MCF 10A (cell line): ENCODE measurements at regions not wholly inside any gene's neighbourhood (a gene's known extent, or its start where the extent isn't known, plus 50 kb on each side); places are given as distances from the start of the nearest gene placed in this dataset.

ENCODE experiments used
- BruUV-seq: library from RNA; stranded (reverse); fragments of 400-500 nt; replicated peaks from 2 replicates; lab custom pipeline; 2021; lab: Mats Ljungman, UMichigan
- CTCF ChIA-PET: fragments of 300-600 bp; sonication (Branson Sonifier 250); formaldehyde crosslinking; extraction: SDS; loops from one replicate; lab custom pipeline; 2021; ENCODE audit warnings: antibody characterized with exemption, inconsistent platforms; lab: Yijun Ruan, JAX
- POLR2A ChIA-PET: fragments of 300-600, 350-650 bp; sonication (Branson Sonifier 250); formaldehyde crosslinking; extraction: SDS; loops from one replicate; lab custom pipeline; 2020; ENCODE audit warnings: antibody characterized with exemption, inconsistent platforms; lab: Yijun Ruan, JAX
- DNase-seq: peaks from one replicate; pipeline ENCODE4 v3.0.0-alpha.2; 2018; ENCODE audit not compliant: unreplicated experiment
- H3K27ac Mint-ChIP-seq: one replicate; pipeline ENCODE4 v1.8.0; 2022; ENCODE audit warnings: mild to moderate bottlenecking, low read depth, mixed read lengths; ENCODE audit not compliant: unreplicated experiment
- H3K27me3 Mint-ChIP-seq: one replicate; pipeline ENCODE4 v1.8.0; 2022; ENCODE audit warnings: mixed read lengths; ENCODE audit not compliant: insufficient read depth, unreplicated experiment
- H3K36me3 Mint-ChIP-seq: one replicate; pipeline ENCODE4 v1.8.0; 2022; ENCODE audit warnings: mild to moderate bottlenecking, moderate library complexity, mixed read lengths; ENCODE audit not compliant: insufficient read depth, unreplicated experiment
- H3K4me1 Mint-ChIP-seq: one replicate; pipeline ENCODE4 v1.8.0; 2022; ENCODE audit warnings: mixed read lengths; ENCODE audit not compliant: insufficient read depth, unreplicated experiment
- H3K4me3 Mint-ChIP-seq: one replicate; pipeline ENCODE4 v1.8.0; 2022; ENCODE audit warnings: mild to moderate bottlenecking, moderate library complexity, mixed read lengths; ENCODE audit not compliant: unreplicated experiment
- H3K9me3 Mint-ChIP-seq: one replicate; pipeline ENCODE4 v1.8.0; 2022; ENCODE audit warnings: mixed read lengths; ENCODE audit not compliant: unreplicated experiment
- CTCF ChIP-seq: fragments of 200-600 bp; IDR thresholded peaks from one replicate; pipeline ENCODE4 v1.8.0; 2022; ENCODE audit warnings: antibody characterized with exemption, mild to moderate bottlenecking; ENCODE audit not compliant: unreplicated experiment
- intact Hi-C: fragments of 100-400 bp; cut with micrococcal nuclease; formaldehyde crosslinking; loops from 2 replicates; pipeline ENCODE4 v1.14.1; 2022

DNA sequence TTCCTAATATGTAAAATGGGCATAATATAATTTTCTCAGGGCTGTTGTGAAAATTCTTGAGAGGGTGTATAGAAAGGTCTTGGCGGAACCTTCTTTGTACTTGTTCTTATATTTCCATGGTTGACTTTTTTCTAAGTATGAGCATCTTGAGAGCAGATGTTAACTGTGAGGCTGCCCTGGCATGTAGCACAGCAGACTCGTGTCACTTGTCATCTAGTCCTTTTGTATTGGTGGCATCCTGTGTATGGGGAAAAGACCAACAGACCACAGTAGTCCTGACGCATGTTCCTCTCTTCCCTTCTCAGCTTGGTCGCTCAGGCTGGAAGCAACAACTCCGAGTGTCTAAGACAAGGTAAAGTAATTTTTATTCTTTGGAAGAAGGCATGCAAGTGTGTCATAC, 153.8 kb upstream of the ZBED5 start:
- no peak for DNase-seq
- H3K27me3 Mint-ChIP-seq: peaks cover 13% of the 10 kb centered on the region
- TF ChIP-seq CTCF: no peak
- peaks cover 7% of the 10 kb centered on the region for H3K4me1 Mint-ChIP-seq
- intact Hi-C loops: no loop called here
- H3K4me3 Mint-ChIP-seq: no peak overlapping the region
- no peak overlapping the region for H3K27ac Mint-ChIP-seq
- H3K36me3 Mint-ChIP-seq: peaks cover 4% of the 10 kb centered on the region
- CTCF ChIA-PET: interaction anchor here (0.6 to 3.1 kb wide), 4 partner anchors 13 to 1727 kb away, joined by 3 to 12 read pairs (median 6); no protein-coding TSS in a partner anchor
- BruUV-seq: no TSS peak
- no peaks in the 10 kb centered on the region for H3K9me3 Mint-ChIP-seq
- POLR2A ChIA-PET: interaction anchor here (2.1 kb wide), 1 partner anchor 78 kb away, joined by 7 read pairs; no protein-coding TSS in a partner anchor

DNA sequence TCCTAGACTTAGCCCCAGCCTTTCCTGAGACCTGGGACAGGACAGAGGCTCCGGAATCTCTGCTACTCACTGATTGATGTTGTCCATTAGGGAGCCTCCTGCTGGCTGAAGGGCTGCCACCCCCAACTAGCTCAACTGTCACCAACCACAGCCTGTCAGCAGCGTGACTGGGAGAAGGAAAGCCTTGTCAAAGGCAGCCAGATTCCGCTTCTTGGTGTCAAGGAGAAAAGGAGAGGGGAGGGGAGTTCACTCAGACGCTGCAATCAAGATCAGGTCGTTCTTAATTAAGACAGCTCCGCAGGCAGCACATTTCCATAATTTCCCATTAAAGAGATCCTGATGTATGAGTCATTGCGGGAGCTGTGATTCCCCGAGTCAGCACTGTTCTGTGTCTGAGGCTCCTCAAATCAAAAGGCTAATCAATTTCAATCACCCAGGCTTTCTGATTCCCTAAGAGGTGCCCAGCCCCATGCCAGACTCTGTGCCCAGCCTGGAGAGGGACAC, 152.8 kb upstream of the ZBED5 start:
- H3K36me3 Mint-ChIP-seq: no peaks in the 10 kb centered on the region
- no peaks in the 10 kb centered on the region for H3K9me3 Mint-ChIP-seq
- no TSS peak for BruUV-seq
- ChIA-PET POLR2A (interaction anchor here (0.8 to 2.1 kb wide), 2 partner anchors 42 to 77 kb away, joined by 3 to 7 read pairs; no protein-coding TSS in a partner anchor), CTCF (interaction anchor here (0.6 to 3.1 kb wide), 9 partner anchors 9 to 254 kb away, joined by 3 to 12 read pairs (median 4); no protein-coding TSS in a partner anchor)
- intact Hi-C loops: no loop called here
- H3K4me1 Mint-ChIP-seq: peaks cover 7% of the 10 kb centered on the region
- no peak for TF ChIP-seq CTCF
- no peak overlapping the region for H3K4me3 Mint-ChIP-seq
- no peak overlapping the region for H3K27ac Mint-ChIP-seq
- H3K27me3 Mint-ChIP-seq: peaks cover 21% of the 10 kb centered on the region
- DNase-seq: peak; percentile 51

DNA sequence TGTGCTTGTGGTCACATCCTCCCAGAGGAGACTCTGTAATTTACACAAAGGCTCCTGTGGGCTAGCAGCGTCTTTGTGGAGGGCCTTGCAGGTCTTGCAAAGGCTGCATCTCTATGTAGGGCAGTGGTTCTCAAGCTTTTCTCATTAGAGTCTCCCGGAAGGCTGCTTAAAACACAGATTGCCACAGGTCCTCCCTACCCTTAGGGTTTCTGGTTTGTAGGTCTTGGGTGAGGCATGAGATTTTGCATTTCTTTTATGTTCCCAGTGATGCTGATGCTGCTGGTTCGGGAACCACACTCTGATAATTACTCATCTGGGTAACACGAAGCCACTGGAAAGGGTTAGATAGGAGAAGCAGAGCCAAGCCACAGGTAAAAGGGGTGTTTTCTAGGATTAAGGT, 151.3 kb upstream of the ZBED5 start:
- DNase-seq: no peak
- BruUV-seq: no TSS peak
- no peak overlapping the region for H3K4me3 Mint-ChIP-seq
- no peak for TF ChIP-seq CTCF
- ChIA-PET CTCF (interaction anchor here (0.6 to 3.1 kb wide), 2 partner anchors 75 to 1361 kb away, joined by 4 to 12 read pairs; no protein-coding TSS in a partner anchor), POLR2A (interaction anchor here (1.1 kb wide), 1 partner anchor 69 kb away, joined by 5 read pairs; no protein-coding TSS in a partner anchor)
- H3K27ac Mint-ChIP-seq: no peak overlapping the region
- no peaks in the 10 kb centered on the region for H3K36me3 Mint-ChIP-seq
- peaks cover 7% of the 10 kb centered on the region for H3K4me1 Mint-ChIP-seq
- no peaks in the 10 kb centered on the region for H3K9me3 Mint-ChIP-seq
- peaks cover 34% of the 10 kb centered on the region for H3K27me3 Mint-ChIP-seq
- intact Hi-C loops: no loop called here

GRCh38 chr11:11004069-11004468, 146.2 kb upstream of the ZBED5 start:
- Mint-ChIP-seq H3K4me3 (no peak overlapping the region), H3K4me1 (no peaks in the 10 kb centered on the region), H3K27me3 (peaks cover 35% of the 10 kb centered on the region), H3K27ac (no peak overlapping the region), H3K36me3 (no peaks in the 10 kb centered on the region), H3K9me3 (no peaks in the 10 kb centered on the region)
- DNase-seq: no peak
- intact Hi-C loops: no loop called here
- BruUV-seq: no TSS peak
- CTCF ChIA-PET: interaction anchor here (1.2 to 2.7 kb wide), 2 partner anchors 11 to 70 kb away, joined by 5 to 7 read pairs; no protein-coding TSS in a partner anchor
- POLR2A ChIA-PET: interaction anchor here (0.9 kb wide), 1 partner anchor 50 kb away, joined by 3 read pairs; no protein-coding TSS in a partner anchor
- TF ChIP-seq CTCF: no peak
